Fibroblast of lung (primary cell): ENCODE measurements at regions not wholly inside any gene's neighbourhood (a gene's known extent, or its start where the extent isn't known, plus 50 kb on each side); places are given as distances from the start of the nearest gene placed in this dataset.

Experiments
- CTCF ChIP-seq, 2 donors: IDR thresholded peaks in 1 of 2; conservative IDR thresholded peaks in 1 of 2; 1 replicate in 1 of 2; 2 replicates in 1 of 2; pipeline ENCODE4 v1.5.1; 2011 to 2012; ENCODE audit warnings: low read length in 2 of 2, control low read depth in 1 of 2, inconsistent platforms in 1 of 2, low read depth in 1 of 2, mild to moderate bottlenecking in 1 of 2
- EZH2 ChIP-seq: IDR thresholded peaks from 2 replicates; pipeline ENCODE4 v1.5.1; 2012; ENCODE audit warnings: low read length, control low read depth, mild to moderate bottlenecking; ENCODE audit errors: missing control alignments

GRCh38 chr2:59874971-59875755 lies 678.3 kb downstream of the BCL11A start:
- TF ChIP-seq CTCF (conservative IDR thresholded peaks at IDR 0.05 in 1 of 2, IDR thresholded peaks at IDR 0.05 in 1 of 2; ENCODE audit: low read depth in 1 of 2, low read length in 2 of 2) (no peak), EZH2 (no peak)
